HepG2 (cell line): ENCODE measurements at regions not wholly inside any gene's neighbourhood (a gene's known extent, or its start where the extent isn't known, plus 50 kb on each side); places are given as distances from the start of the nearest gene placed in this dataset.

ENCODE experiments used
- BORCS8-MEF2B ChIP-seq: sonication (generic); formaldehyde crosslinking; IDR thresholded peaks from 2 replicates; pipeline ENCODE4 v1.8.0; 2022; ENCODE audit warnings: mild to moderate bottlenecking, missing genetic modification reagents
- CBX2 ChIP-seq, 2 experiments: fragments of 200-600 bp in 1 of 2; sonication (generic); formaldehyde crosslinking in 1 of 2; IDR thresholded peaks; 2 replicates each; pipeline versions ENCODE4 v1.7.0 to v1.8.1; 2018 to 2022; ENCODE audit warnings: low read depth in 2 of 2, low read length in 1 of 2, mild to moderate bottlenecking in 1 of 2, missing genetic modification reagents in 1 of 2
- CHD2 ChIP-seq: IDR thresholded peaks from 2 replicates; pipeline ENCODE4 v1.6.1; 2011; ENCODE audit warnings: low read depth, low read length, improper control_type of control experiment
- CTCF ChIP-seq: sonication (generic); formaldehyde crosslinking; IDR thresholded peaks from 2 replicates; pipeline ENCODE4 v1.5.0; 2020; ENCODE audit warnings: mild to moderate bottlenecking, missing genetic modification reagents, moderate library complexity
- FOXK2 ChIP-seq: fragments of 450-650 bp; IDR thresholded peaks from 2 replicates; pipeline ENCODE4 v1.6.1; 2016
- HDAC2 ChIP-seq: sonication (generic); formaldehyde crosslinking; IDR thresholded peaks from 2 replicates; pipeline ENCODE4 v1.4.0; 2020; ENCODE audit warnings: missing genetic modification reagents
- MYC ChIP-seq: sonication (generic); formaldehyde crosslinking; IDR thresholded peaks from 2 replicates; pipeline ENCODE4 v1.9.0; 2021; ENCODE audit warnings: missing genetic modification reagents, borderline replicate concordance
- NCOA1 ChIP-seq: sonication (generic); formaldehyde crosslinking; IDR thresholded peaks from 2 replicates; pipeline ENCODE4 v1.9.0; 2021; ENCODE audit warnings: missing genetic modification reagents
- ZFP1 ChIP-seq: IDR thresholded peaks from 2 replicates; pipeline ENCODE4 v1.6.1; 2016
- ZNF530 ChIP-seq: sonication (generic); formaldehyde crosslinking; IDR thresholded peaks from 2 replicates; pipeline ENCODE4 v1.5.0; 2020; ENCODE audit warnings: low read depth, mild to moderate bottlenecking, missing genetic modification reagents

- TF ChIP-seq BORCS8-MEF2B (CRISPR knock-in tag) = no peak
- TF ChIP-seq HDAC2 (CRISPR knock-in tag) = no peak
- no peak for TF ChIP-seq ZNF530 (CRISPR knock-in tag)
- no peak for TF ChIP-seq NCOA1
- TF ChIP-seq CTCF (CRISPR knock-in tag) = no peak
- no peak for TF ChIP-seq MYC
- TF ChIP-seq CBX2 (IDR thresholded peaks at IDR 0.05; ENCODE audit: low read depth, low read length) = no peak
- no peak for TF ChIP-seq CBX2 (CRISPR knock-in tag; IDR thresholded peaks at IDR 0.05; ENCODE audit: low read depth)
- TF ChIP-seq FOXK2 = no peak
- no peak for TF ChIP-seq ZFP1 (CRISPR knock-in tag)
- TF ChIP-seq CHD2 = no peak
These were observed 158.2 kb upstream of the TRIB2 start for GRCh38 chr2:12558519-12558918.
